DND-41 (cell line): ENCODE measurements at regions not wholly inside any gene's neighbourhood (a gene's known extent, or its start where the extent isn't known, plus 50 kb on each side); places are given as distances from the start of the nearest gene placed in this dataset.

ENCODE experiments used
- CTCF ChIP-seq: IDR thresholded peaks from 2 replicates; pipeline ENCODE4 v1.5.1; 2012; ENCODE audit warnings: borderline replicate concordance, low read length, moderate library complexity, mild to moderate bottlenecking; ENCODE audit not compliant: poor library complexity, severe bottlenecking; ENCODE audit errors: extremely low read depth
- EZH2 ChIP-seq: IDR thresholded peaks from 3 replicates; pipeline ENCODE4 v1.6.1; 2012; ENCODE audit warnings: borderline replicate concordance, low read depth, mild to moderate bottlenecking, moderate library complexity, low read length, inconsistent platforms; ENCODE audit not compliant: severe bottlenecking

- no peak for TF ChIP-seq CTCF
- TF ChIP-seq EZH2: no peak
Observed at GRCh38 chr12:75838309-75838708, 193.3 kb downstream of the PHLDA1 start.
